GM12873 (cell line): ENCODE measurements at regions not wholly inside any gene's neighbourhood (a gene's known extent, or its start where the extent isn't known, plus 50 kb on each side); places are given as distances from the start of the nearest gene placed in this dataset.

Source experiments
- TF ChIP-seq, protein P1 (sequence below): IDR thresholded peaks from 2 replicates; pipeline ENCODE4 v1.5.1; 2012; ENCODE audit warnings: low read depth, mild to moderate bottlenecking, moderate library complexity, low read length, control low read depth; ENCODE audit not compliant: insufficient read depth; ENCODE audit errors: missing control alignments

DNA sequence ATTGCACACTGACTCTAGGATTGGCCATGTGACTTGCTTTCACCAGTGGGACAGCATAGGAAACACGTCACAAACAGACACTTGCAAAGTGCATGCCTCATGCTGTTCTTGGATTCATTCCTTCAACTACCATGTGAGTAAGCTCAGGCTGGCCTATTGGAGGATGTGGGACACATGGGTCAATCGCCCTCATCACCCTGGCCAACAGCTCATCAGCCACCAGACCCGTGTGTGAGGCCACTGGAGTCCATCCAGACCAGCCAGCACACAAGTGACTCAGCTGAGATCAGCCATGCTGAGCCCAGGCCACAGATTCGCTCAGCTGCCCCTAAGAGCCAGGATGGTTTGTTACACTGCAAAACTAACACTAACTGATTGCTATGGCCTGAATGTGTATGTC is 216.1 kb upstream of the GRIK3 start:
- TF ChIP-seq, protein P1, sequence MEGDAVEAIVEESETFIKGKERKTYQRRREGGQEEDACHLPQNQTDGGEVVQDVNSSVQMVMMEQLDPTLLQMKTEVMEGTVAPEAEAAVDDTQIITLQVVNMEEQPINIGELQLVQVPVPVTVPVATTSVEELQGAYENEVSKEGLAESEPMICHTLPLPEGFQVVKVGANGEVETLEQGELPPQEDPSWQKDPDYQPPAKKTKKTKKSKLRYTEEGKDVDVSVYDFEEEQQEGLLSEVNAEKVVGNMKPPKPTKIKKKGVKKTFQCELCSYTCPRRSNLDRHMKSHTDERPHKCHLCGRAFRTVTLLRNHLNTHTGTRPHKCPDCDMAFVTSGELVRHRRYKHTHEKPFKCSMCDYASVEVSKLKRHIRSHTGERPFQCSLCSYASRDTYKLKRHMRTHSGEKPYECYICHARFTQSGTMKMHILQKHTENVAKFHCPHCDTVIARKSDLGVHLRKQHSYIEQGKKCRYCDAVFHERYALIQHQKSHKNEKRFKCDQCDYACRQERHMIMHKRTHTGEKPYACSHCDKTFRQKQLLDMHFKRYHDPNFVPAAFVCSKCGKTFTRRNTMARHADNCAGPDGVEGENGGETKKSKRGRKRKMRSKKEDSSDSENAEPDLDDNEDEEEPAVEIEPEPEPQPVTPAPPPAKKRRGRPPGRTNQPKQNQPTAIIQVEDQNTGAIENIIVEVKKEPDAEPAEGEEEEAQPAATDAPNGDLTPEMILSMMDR = no peak

DNA sequence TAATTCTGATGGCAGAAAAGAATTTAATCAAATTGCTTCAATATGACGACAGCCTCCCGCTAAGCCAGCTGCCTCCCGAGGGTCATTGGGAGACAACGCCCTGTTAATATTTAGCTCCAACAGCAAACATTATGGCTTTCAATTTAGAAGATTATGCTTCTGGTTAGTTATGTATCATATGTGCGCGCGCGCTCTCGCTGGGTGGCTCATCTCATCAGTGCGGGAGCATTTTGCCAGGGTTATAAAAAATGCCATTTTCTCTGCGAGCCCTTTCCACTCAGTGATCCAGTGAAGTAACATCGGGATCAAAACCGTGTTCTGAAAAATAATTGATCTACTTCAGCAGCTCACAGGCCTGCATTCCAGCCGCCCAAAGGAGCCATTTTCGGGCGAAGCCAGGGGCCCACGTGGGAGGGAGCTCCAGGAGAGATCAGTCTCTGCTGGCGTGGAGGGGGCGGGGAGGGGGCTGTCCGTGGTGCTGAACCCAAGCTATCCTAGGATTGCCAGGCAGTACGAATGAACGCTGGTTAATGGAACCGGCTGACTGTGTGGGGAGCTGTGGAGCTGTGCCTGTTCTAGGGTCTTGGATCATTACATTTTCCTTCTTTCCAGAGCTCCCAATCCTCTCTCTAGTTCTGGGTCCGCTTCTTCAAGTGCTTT is 219.1 kb upstream of the ZC3H12A start:
- TF ChIP-seq, protein P1 = no peak

DNA sequence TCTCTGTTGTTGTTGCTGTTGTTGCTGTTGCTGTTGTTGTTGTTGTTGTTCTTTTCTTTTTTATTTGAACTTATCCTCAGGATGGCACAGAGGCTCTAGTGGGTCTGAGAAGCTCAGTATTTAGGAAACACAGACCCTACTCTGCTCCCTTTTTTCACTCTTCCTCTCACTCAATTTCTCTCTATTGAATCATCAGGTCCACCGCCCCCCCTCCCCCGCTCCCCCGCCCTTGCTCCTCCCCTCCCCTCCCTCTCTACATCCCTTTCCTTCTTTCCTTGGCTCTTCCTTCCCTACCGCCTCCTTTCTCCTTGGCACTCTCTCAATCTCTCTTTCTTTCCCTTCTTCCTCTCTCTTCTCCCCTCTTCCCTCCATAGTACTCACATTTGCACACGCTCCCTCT is 218.5 kb upstream of the ZC3H12A start:
- TF ChIP-seq, protein P1 = no peak

DNA sequence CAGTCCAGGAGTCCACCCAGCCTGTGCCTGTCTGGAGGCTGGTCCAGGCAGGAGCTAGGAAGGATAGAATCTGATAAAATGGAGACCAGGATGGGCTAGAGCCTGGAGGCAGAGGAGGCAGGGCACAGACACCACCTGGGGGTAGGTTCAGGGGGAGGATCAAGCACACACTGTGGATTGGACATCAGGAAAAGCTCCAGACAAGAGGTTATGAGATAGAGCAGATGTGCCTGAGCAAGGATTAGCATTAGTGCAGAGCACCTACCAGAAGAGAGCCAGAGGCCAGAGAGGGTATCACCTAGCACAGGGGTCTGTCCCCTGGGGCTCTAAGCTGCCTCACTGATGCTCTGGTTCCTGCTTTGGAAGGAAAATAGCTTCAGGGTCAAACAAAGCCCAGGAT is 216.7 kb upstream of the ZC3H12A start:
- TF ChIP-seq, protein P1 = no peak

DNA sequence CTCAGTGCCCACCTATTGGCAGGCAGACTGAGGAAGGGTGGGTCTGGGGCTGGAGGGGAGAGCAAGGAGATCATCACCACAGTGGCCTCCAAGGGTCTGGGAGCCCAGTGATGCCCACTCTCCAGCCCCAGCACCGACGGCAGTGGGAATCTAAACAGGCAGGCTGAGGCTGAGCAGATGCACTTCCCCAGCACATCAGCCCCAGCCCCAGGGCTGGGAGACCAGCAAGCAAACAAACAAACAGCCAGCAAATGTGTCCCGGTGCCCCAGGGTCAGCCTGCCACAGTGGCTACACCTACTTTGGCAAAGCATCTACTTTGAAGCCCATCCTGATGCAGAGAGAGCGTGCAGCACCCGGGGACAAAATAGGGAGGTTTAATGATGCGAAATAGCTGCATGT is 216.3 kb upstream of the ZC3H12A start:
- TF ChIP-seq, protein P1 = no peak

DNA sequence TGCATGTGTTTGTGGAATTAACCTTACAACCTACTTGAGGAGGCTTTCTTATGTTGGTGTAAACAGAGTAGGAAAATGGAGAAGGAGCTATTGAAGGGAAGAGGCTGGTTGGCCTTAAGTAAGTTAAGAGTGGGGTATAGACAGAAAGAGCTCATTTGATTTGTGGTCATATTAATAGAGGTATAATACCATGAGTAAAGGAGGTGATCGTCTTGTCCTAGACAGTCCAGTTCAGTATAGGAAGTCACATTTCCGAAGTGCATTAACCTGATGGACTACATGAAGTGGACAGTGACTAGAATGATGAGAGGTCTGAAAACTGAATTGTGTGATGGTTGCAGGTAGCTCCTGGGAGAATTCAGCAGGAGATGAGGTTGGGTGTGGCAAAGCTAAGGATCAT is 215.4 kb upstream of the ZC3H12A start:
- TF ChIP-seq, protein P1 = no peak

DNA sequence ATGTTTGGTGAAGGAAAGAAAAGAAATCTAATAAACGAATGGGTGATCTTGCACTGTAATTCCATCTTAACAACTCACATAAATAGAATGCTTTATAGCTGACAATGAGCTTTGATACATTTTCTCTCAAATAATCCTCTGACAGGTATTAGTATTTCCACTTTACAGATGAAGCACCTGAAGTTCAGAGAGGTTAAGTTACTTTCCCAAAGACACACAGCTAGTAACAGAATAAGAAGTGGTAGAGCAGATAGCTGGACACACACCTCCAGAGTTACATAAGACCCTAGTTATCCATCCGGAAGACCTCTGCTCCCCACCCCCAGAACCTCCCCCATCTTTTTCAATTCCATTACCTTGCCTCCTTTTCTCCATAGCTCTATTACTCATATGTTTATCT is 213.3 kb upstream of the ZC3H12A start:
- TF ChIP-seq, protein P1 = no peak
